C4-2B (cell line): ENCODE measurements at regions not wholly inside any gene's neighbourhood (a gene's known extent, or its start where the extent isn't known, plus 50 kb on each side); places are given as distances from the start of the nearest gene placed in this dataset.

Experiments
- ZFX ChIP-seq: fragments of 450-650 bp; IDR thresholded peaks from 2 replicates; pipeline ENCODE4 v1.6.1; 2017
- TF ChIP-seq, protein P1 (sequence below): fragments of 450-650 bp; conservative IDR thresholded peaks from 2 replicates; pipeline ENCODE4 v1.5.1; 2017; ENCODE audit warnings: mild to moderate bottlenecking

DNA sequence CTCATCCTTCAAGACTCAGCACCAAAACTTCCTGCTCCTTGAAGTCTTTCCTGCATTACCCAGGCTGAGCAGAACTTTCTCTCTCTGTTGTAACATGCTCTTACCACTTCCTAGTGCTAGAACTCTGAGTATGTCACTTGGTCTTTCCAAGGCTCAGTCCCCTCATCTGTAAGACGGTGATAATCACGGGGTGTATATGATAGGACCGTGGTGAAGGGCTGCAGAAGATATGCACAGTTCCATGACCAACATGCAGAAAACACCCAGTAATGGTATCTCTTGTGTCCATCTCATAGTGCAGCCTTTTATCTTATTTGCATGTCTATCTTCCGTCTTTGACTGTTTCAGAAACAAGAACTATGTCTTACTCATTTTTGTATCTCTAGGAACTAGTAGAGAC lies 154.5 kb downstream of the ZNF621 start:
- TF ChIP-seq, protein P1, sequence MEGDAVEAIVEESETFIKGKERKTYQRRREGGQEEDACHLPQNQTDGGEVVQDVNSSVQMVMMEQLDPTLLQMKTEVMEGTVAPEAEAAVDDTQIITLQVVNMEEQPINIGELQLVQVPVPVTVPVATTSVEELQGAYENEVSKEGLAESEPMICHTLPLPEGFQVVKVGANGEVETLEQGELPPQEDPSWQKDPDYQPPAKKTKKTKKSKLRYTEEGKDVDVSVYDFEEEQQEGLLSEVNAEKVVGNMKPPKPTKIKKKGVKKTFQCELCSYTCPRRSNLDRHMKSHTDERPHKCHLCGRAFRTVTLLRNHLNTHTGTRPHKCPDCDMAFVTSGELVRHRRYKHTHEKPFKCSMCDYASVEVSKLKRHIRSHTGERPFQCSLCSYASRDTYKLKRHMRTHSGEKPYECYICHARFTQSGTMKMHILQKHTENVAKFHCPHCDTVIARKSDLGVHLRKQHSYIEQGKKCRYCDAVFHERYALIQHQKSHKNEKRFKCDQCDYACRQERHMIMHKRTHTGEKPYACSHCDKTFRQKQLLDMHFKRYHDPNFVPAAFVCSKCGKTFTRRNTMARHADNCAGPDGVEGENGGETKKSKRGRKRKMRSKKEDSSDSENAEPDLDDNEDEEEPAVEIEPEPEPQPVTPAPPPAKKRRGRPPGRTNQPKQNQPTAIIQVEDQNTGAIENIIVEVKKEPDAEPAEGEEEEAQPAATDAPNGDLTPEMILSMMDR: no peak
- TF ChIP-seq ZFX: no peak
